Aorta (tissue), 5 donors: ENCODE measurements at regions not wholly inside any gene's neighbourhood (a gene's known extent, or its start where the extent isn't known, plus 50 kb on each side); places are given as distances from the start of the nearest gene placed in this dataset.

Experiments used
- ATAC-seq: fragments of 200-7000 bp; cut with Tn5 transposase; one replicate; pipeline ENCODE4 v1.9.1; 2022; ENCODE audit warnings: moderate library complexity; ENCODE audit not compliant: low FRiP score
- DNase-seq, 2 donors: peaks; one replicate each; pipeline ENCODE4 v3.0.0-alpha.2; 2020
- H3K27ac ChIP-seq, 2 donors: one replicate each; pipeline ENCODE4 v1.5.1; 2013; ENCODE audit warnings: low read length in 2 of 2, mild to moderate bottlenecking in 2 of 2, moderate library complexity in 2 of 2, control low read depth in 1 of 2, inconsistent platforms in 1 of 2, low read depth in 1 of 2
- H3K27me3 ChIP-seq, 2 donors: one replicate each; pipeline ENCODE4 v1.6.1; 2013; ENCODE audit warnings: control low read depth in 1 of 2, low read length in 1 of 2, mild to moderate bottlenecking in 1 of 2, moderate library complexity in 1 of 2; ENCODE audit not compliant: insufficient read depth in 2 of 2, control insufficient read depth in 1 of 2
- H3K36me3 ChIP-seq, 2 donors: one replicate each; pipeline ENCODE4 v1.6.1; 2013; ENCODE audit warnings: control low read depth in 1 of 2, low read length in 1 of 2, mild to moderate bottlenecking in 1 of 2; ENCODE audit not compliant: insufficient read depth in 2 of 2, control insufficient read depth in 1 of 2
- H3K4me1 ChIP-seq, 2 donors: one replicate each; pipeline ENCODE4 v1.6.1; 2013; ENCODE audit warnings: low read length in 2 of 2, control low read depth in 1 of 2, mild to moderate bottlenecking in 1 of 2, moderate library complexity in 1 of 2; ENCODE audit not compliant: insufficient read depth in 2 of 2, control insufficient read depth in 1 of 2
- H3K4me3 ChIP-seq, 2 donors: one replicate each; pipeline ENCODE4 v1.5.1; 2013; ENCODE audit warnings: low read length in 2 of 2, control low read depth in 1 of 2, mild to moderate bottlenecking in 1 of 2
- H3K9me3 ChIP-seq: one replicate; pipeline ENCODE4 v1.6.1; 2013; ENCODE audit warnings: mild to moderate bottlenecking, low read length; ENCODE audit not compliant: control insufficient read depth
- WGBS, 2 donors: extraction: QIAGEN DNeasy Blood & Tissue Kit; methylation state at CpG; one replicate each; pipeline ENCODE4 v1.1.7; 2013; 5-methylcytosine and 5-hydroxymethylcytosine counted together
- intact Hi-C, 2 donors: fragments of 100-400 bp; cut with DNase I; formaldehyde crosslinking; loops; one replicate each; pipeline versions ENCODE4 v1.14.2 to v1.15.0; 2022
- donor health status: healthy with polysubstance abuse.
- donor health status: Bipolar disorder and iron deficiency.
- donor health status: DM: no; HTN: no; CAD: no.
- donor health status: DM: no; HTN: no; CAD: no.
- donor health status: DM: yes; HTN: yes; CAD: no.

- Histone ChIP-seq H3K4me1 (no peaks in the 10 kb centered on the region), H3K27ac (no peak overlapping the region), H3K4me3 (no peak overlapping the region), H3K9me3 (no peaks in the 10 kb centered on the region), H3K27me3 (peaks cover 0 to 1% of the 10 kb centered on the region in 2 donors), H3K36me3 (no peaks in the 10 kb centered on the region)
- ATAC-seq = no peak
- no peak for DNase-seq
- 95 to 99% methylated on average over 1 of the region's 1 CpG for WGBS, 2 donors
- intact Hi-C loops = loop anchor here in 1 of 2 donors (10.0 kb wide), 2 partner anchors 205 to 305 kb away; partner anchors contain the start of gene MKLN1
Measured at GRCh38 chr7:131119381-131119780, 208.3 kb upstream of the MKLN1 start.

GRCh38 chr7:131122394-131122793 is 205.3 kb upstream of the MKLN1 start:
- no peak for ATAC-seq
- 85 to 89% methylated on average over 10 of the region's 10 CpGs for WGBS, 2 donors
- intact Hi-C loops = no loop called here

GRCh38 chr7:131124001-131124629 is 203.6 kb upstream of the MKLN1 start:
- H3K4me3 ChIP-seq = no peak overlapping the region
- H3K27ac ChIP-seq = no peak overlapping the region
- no peaks in the 10 kb centered on the region for H3K4me1 ChIP-seq
- WGBS, 2 donors = 89 to 95% methylated on average over 4 of the region's 4 CpGs
- H3K36me3 ChIP-seq = no peaks in the 10 kb centered on the region
- DNase-seq (no peak), ATAC-seq (no peak)
- intact Hi-C loops = no loop called here
- peaks cover 0 to 1% of the 10 kb centered on the region in 2 donors for H3K27me3 ChIP-seq
- no peaks in the 10 kb centered on the region for H3K9me3 ChIP-seq

More at GRCh38 chr7:131122394-131122793, 205.3 kb upstream of the MKLN1 start:
- H3K27ac ChIP-seq = no peak overlapping the region
- no peaks in the 10 kb centered on the region for H3K4me1 ChIP-seq
- H3K27me3 ChIP-seq = peaks cover 0 to 1% of the 10 kb centered on the region in 2 donors
- H3K4me3 ChIP-seq = no peak overlapping the region
- no peaks in the 10 kb centered on the region for H3K9me3 ChIP-seq
- no peak for DNase-seq
- H3K36me3 ChIP-seq = no peaks in the 10 kb centered on the region

DNA sequence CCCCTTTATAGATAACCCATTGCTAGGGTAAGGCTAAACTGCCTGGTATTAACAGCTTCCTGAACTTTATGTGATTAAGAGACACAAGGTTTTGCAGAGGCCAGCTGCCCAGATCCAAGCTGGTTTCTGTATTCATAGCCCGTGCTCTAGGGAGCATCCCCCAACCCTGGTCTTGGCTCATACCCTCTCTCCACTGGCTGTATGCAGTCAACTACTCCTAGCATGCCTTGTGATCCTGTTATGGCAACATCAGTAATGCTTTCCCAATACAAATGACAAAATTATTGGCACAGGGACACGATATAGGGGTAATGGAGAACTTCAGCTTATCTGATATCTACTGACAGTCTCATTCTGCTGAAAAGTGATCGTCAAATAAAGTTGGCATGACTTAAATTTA is 202.8 kb upstream of the MKLN1 start:
- ATAC-seq = no peak
- Histone ChIP-seq H3K4me1 (no peaks in the 10 kb centered on the region), H3K4me3 (no peak overlapping the region), H3K27ac (no peak overlapping the region), H3K9me3 (no peaks in the 10 kb centered on the region), H3K27me3 (peaks cover 0 to 1% of the 10 kb centered on the region in 2 donors), H3K36me3 (no peaks in the 10 kb centered on the region)
- intact Hi-C loops = no loop called here
- DNase-seq = no peak
- WGBS, 2 donors = 61 to 66% methylated on average over 3 of the region's 3 CpGs

DNA sequence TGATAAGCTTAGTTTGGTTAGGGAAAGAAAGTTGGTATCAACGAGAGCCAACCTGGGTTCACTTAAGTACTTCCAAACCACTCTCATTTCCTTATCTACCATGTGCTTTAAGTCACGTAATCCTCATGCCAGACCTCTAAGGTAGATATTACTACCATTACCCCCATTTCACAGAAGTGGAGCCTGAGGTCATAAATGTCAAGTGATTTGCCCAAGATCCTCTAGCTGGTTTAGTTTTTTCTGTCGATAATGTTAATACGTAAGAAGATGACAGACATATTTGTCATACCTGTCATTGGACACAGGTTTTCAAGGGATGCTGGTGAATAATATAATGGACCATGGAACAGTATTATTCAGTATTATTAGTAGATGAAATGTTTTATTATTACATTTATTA is 197.4 kb upstream of the MKLN1 start:
- intact Hi-C loops = no loop called here
- no peaks in the 10 kb centered on the region for H3K36me3 ChIP-seq
- H3K4me1 ChIP-seq = no peaks in the 10 kb centered on the region
- H3K4me3 ChIP-seq = no peak overlapping the region
- no peak for DNase-seq
- no peaks in the 10 kb centered on the region for H3K9me3 ChIP-seq
- no peak for ATAC-seq
- H3K27ac ChIP-seq = no peak overlapping the region
- no peaks in the 10 kb centered on the region for H3K27me3 ChIP-seq
- WGBS, 2 donors = 63 to 77% methylated on average over 4 of the region's 4 CpGs

- Histone ChIP-seq H3K27me3 (no peaks in the 10 kb centered on the region), H3K27ac (no peak overlapping the region), H3K4me1 (no peaks in the 10 kb centered on the region), H3K9me3 (no peaks in the 10 kb centered on the region), H3K4me3 (no peak overlapping the region), H3K36me3 (no peaks in the 10 kb centered on the region)
- 93 to 95% methylated on average over 6 of the region's 6 CpGs for WGBS, 2 donors
- DNase-seq = no peak
- ATAC-seq = no peak
- intact Hi-C loops = no loop called here
Measured at GRCh38 chr7:131131012-131131745, 196.5 kb upstream of the MKLN1 start.

DNA sequence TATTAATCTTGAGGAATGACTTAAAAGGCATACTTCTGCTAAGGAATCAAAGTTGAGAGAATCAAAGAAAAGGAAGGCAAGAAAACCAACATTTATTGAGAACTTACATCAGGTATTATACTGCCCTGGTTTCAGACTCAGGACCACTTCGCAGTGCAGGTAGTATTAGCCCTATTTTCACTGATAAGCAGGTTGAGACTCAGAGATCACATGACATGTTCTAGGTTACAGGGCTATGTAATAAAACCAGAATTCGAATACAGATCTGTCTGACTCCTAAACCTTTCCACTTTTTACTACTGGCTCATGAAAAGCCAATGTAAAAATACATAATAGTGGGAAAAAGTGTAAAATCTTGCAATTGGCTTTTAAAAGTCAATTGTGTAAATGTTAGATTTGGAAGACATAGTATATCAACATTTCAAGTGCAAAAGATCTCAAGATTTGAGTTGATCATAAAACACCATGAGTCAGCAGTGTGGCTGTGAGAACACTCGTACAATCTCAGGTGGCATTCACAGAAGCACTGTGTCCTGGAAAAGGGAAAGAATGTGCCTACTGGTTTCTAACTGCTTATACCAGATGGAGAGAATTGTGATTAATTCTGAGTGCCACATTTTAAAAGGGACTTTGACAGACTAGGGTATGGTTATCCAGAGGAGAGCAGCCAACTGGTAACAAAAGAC is 195.8 kb upstream of the MKLN1 start:
- H3K4me3 ChIP-seq = no peak overlapping the region
- intact Hi-C loops = no loop called here
- no peak for ATAC-seq
- H3K27ac ChIP-seq = no peak overlapping the region
- no peaks in the 10 kb centered on the region for H3K9me3 ChIP-seq
- no peaks in the 10 kb centered on the region for H3K27me3 ChIP-seq
- no peaks in the 10 kb centered on the region for H3K4me1 ChIP-seq
- DNase-seq = no peak
- WGBS, 2 donors = 76 to 83% methylated on average over 3 of the region's 3 CpGs
- H3K36me3 ChIP-seq = no peaks in the 10 kb centered on the region

DNA sequence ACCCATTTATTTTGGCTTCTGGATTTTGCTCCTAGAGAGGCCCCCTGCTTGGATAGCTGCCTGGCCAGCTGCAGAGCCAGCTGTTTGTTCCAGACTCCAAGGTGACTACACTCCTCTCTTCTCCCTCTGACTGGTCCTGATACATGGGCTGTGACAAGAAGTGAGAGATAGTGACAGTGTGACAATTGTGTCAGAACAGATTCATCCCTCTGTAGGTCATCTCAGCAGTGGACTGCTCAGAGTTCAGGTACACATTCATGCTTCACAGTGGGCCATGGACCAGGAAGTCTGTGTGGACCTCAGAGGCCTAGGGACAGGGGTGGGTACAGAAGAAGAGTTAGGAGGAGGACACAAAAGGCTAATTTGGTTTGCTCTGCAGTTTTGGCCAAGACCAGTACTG is 188.2 kb upstream of the MKLN1 start:
- no peaks in the 10 kb centered on the region for H3K36me3 ChIP-seq
- H3K4me1 ChIP-seq = no peaks in the 10 kb centered on the region
- ATAC-seq (no peak), DNase-seq (no peak)
- no peak overlapping the region for H3K27ac ChIP-seq
- no peaks in the 10 kb centered on the region for H3K27me3 ChIP-seq
- intact Hi-C loops = no loop called here
- no peaks in the 10 kb centered on the region for H3K9me3 ChIP-seq
- H3K4me3 ChIP-seq = no peak overlapping the region
